Fibroblast of lung (primary cell): ENCODE measurements at regions not wholly inside any gene's neighbourhood (a gene's known extent, or its start where the extent isn't known, plus 50 kb on each side); places are given as distances from the start of the nearest gene placed in this dataset.

Experiments
- DNase-seq, 2 donors: peaks; one replicate each; pipeline versions ENCODE4 v3.0.0 to v3.0.0-alpha.2; 2010; ENCODE audit warnings: low read depth in 2 of 2
- H2AFZ ChIP-seq: 2 replicates; pipeline ENCODE4 v1.5.1; 2012; ENCODE audit warnings: low read length, control low read depth, inconsistent platforms
- H3K27ac ChIP-seq: 2 replicates; pipeline ENCODE4 v1.5.1; 2011; ENCODE audit warnings: low read length, control low read depth; ENCODE audit not compliant: insufficient read depth
- H3K27me3 ChIP-seq: 2 replicates; pipeline ENCODE4 v1.5.1; 2011; ENCODE audit warnings: mild to moderate bottlenecking, low read length; ENCODE audit not compliant: control insufficient read depth, insufficient read depth
- H3K36me3 ChIP-seq: 2 replicates; pipeline ENCODE4 v1.5.1; 2011; ENCODE audit warnings: low read length; ENCODE audit not compliant: control insufficient read depth, insufficient read depth
- H3K4me1 ChIP-seq: 2 replicates; pipeline ENCODE4 v1.5.1; 2011; ENCODE audit warnings: low read length; ENCODE audit not compliant: control insufficient read depth, insufficient read depth; ENCODE audit errors: extremely low read depth
- H3K4me2 ChIP-seq: 2 replicates; pipeline ENCODE4 v1.5.1; 2011; ENCODE audit warnings: low read length, control low read depth; ENCODE audit not compliant: insufficient read depth; ENCODE audit errors: extremely low read depth
- H3K4me3 ChIP-seq, 4 experiments: fragments of 200-600 bp in 1 of 4; sonication (generic) in 1 of 4; replicated peaks in 1 of 4; 2 replicates each; pipeline ENCODE4 v1.5.1; 2011 to 2016; ENCODE audit warnings: low read length in 4 of 4, low read depth in 3 of 4, mild to moderate bottlenecking in 3 of 4, control low read depth in 2 of 4, inconsistent platforms in 1 of 4, mixed read lengths in 1 of 4; ENCODE audit not compliant: insufficient read depth in 1 of 4; ENCODE audit errors: control extremely low read depth in 1 of 4
- H3K79me2 ChIP-seq: 2 replicates; pipeline ENCODE4 v1.5.1; 2012; ENCODE audit warnings: mild to moderate bottlenecking, low read length, inconsistent platforms; ENCODE audit not compliant: control insufficient read depth, insufficient read depth
- H3K9ac ChIP-seq: 2 replicates; pipeline ENCODE4 v1.5.1; 2011; ENCODE audit warnings: mild to moderate bottlenecking, low read length, control low read depth; ENCODE audit not compliant: insufficient read depth
- H3K9me3 ChIP-seq: 2 replicates; pipeline ENCODE4 v1.5.1; 2012; ENCODE audit warnings: low read depth, low read length; ENCODE audit not compliant: control insufficient read depth, insufficient read depth
- H4K20me1 ChIP-seq: 2 replicates; pipeline ENCODE4 v1.5.1; 2011; ENCODE audit warnings: low read length; ENCODE audit not compliant: control insufficient read depth, insufficient read depth; ENCODE audit errors: extremely low read depth
- EZH2 ChIP-seq: IDR thresholded peaks from 2 replicates; pipeline ENCODE4 v1.5.1; 2012; ENCODE audit warnings: low read length, control low read depth, mild to moderate bottlenecking; ENCODE audit errors: missing control alignments
- TF ChIP-seq, protein P1 (sequence below), 2 donors: IDR thresholded peaks in 1 of 2; conservative IDR thresholded peaks in 1 of 2; 1 replicate in 1 of 2; 2 replicates in 1 of 2; pipeline ENCODE4 v1.5.1; 2011 to 2012; ENCODE audit warnings: low read length in 2 of 2, control low read depth in 1 of 2, inconsistent platforms in 1 of 2, low read depth in 1 of 2, mild to moderate bottlenecking in 1 of 2

- peak in 1 of 2 donors; percentile 7 for DNase-seq
These were observed 535.6 kb upstream of the MEF2C start for GRCh38 chr5:89418407-89419085.

DNA sequence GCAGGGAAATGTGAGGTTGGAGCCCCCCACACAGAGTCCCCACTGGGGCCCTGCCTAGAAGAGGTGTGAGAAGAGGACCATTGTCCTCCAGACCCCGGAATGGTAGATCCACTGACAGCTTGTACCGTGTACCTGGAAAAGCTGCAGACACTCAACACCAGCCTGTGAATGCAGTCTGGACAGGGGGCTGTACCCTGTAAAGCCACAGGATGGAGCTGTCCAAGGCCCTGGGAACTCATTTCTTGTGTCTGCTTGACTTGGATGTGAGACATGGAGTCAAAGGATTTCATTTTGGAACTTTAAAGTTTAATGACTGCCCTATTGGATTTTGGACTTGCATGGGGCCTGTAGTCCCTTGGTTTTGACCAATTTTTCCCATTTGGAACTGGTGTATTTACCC lies 535.0 kb upstream of the MEF2C start:
- no peak for DNase-seq

More at GRCh38 chr5:89418407-89419085, 535.6 kb upstream of the MEF2C start:
- no peaks in the 10 kb centered on the region for H3K4me1 ChIP-seq
- no peaks in the 10 kb centered on the region for H3K9me3 ChIP-seq
- no peaks in the 10 kb centered on the region for H3K36me3 ChIP-seq
- TF ChIP-seq, protein P1, sequence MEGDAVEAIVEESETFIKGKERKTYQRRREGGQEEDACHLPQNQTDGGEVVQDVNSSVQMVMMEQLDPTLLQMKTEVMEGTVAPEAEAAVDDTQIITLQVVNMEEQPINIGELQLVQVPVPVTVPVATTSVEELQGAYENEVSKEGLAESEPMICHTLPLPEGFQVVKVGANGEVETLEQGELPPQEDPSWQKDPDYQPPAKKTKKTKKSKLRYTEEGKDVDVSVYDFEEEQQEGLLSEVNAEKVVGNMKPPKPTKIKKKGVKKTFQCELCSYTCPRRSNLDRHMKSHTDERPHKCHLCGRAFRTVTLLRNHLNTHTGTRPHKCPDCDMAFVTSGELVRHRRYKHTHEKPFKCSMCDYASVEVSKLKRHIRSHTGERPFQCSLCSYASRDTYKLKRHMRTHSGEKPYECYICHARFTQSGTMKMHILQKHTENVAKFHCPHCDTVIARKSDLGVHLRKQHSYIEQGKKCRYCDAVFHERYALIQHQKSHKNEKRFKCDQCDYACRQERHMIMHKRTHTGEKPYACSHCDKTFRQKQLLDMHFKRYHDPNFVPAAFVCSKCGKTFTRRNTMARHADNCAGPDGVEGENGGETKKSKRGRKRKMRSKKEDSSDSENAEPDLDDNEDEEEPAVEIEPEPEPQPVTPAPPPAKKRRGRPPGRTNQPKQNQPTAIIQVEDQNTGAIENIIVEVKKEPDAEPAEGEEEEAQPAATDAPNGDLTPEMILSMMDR (conservative IDR thresholded peaks at IDR 0.05 in 1 of 2, IDR thresholded peaks at IDR 0.05 in 1 of 2; ENCODE audit: low read depth in 1 of 2, low read length in 2 of 2) = no peak
- TF ChIP-seq EZH2 = no peak
- no peaks in the 10 kb centered on the region for H3K27me3 ChIP-seq
- H3K79me2 ChIP-seq = no peaks in the 10 kb centered on the region
- no peak overlapping the region for H3K4me2 ChIP-seq
- no peak overlapping the region for H3K27ac ChIP-seq
- H3K4me3 ChIP-seq = no peak overlapping the region
- H3K9ac ChIP-seq = no peak overlapping the region
- H2AFZ ChIP-seq = no peak overlapping the region
- H4K20me1 ChIP-seq = no peaks in the 10 kb centered on the region

GRCh38 chr5:89417515-89417914 lies 534.5 kb upstream of the MEF2C start:
- no peaks in the 10 kb centered on the region for H3K27me3 ChIP-seq
- no peak overlapping the region for H3K9ac ChIP-seq
- no peak overlapping the region for H2AFZ ChIP-seq
- H4K20me1 ChIP-seq = no peaks in the 10 kb centered on the region
- no peak overlapping the region for H3K27ac ChIP-seq
- no peaks in the 10 kb centered on the region for H3K9me3 ChIP-seq
- H3K4me2 ChIP-seq = no peak overlapping the region
- no peak for DNase-seq
- H3K79me2 ChIP-seq = no peaks in the 10 kb centered on the region
- H3K36me3 ChIP-seq = no peaks in the 10 kb centered on the region
- H3K4me3 ChIP-seq = no peak overlapping the region
- no peak for TF ChIP-seq EZH2
- TF ChIP-seq, protein P1 (conservative IDR thresholded peaks at IDR 0.05 in 1 of 2, IDR thresholded peaks at IDR 0.05 in 1 of 2; ENCODE audit: low read depth in 1 of 2, low read length in 2 of 2) = no peak
- no peaks in the 10 kb centered on the region for H3K4me1 ChIP-seq

More for the DNA sequence above, 535.0 kb upstream of the MEF2C start:
- H3K79me2 ChIP-seq = no peaks in the 10 kb centered on the region
- H3K27ac ChIP-seq = no peak overlapping the region
- H3K4me2 ChIP-seq = no peak overlapping the region
- no peaks in the 10 kb centered on the region for H3K36me3 ChIP-seq
- no peaks in the 10 kb centered on the region for H3K9me3 ChIP-seq
- H3K4me1 ChIP-seq = no peaks in the 10 kb centered on the region
- no peaks in the 10 kb centered on the region for H3K27me3 ChIP-seq
- H4K20me1 ChIP-seq = no peaks in the 10 kb centered on the region
- no peak overlapping the region for H3K4me3 ChIP-seq
- no peak overlapping the region for H2AFZ ChIP-seq
- no peak for TF ChIP-seq EZH2
- TF ChIP-seq, protein P1 (conservative IDR thresholded peaks at IDR 0.05 in 1 of 2, IDR thresholded peaks at IDR 0.05 in 1 of 2; ENCODE audit: low read depth in 1 of 2, low read length in 2 of 2) = no peak
- no peak overlapping the region for H3K9ac ChIP-seq
